GM19351 (cell line): ENCODE measurements at regions not wholly inside any gene's neighbourhood (a gene's known extent, or its start where the extent isn't known, plus 50 kb on each side); places are given as distances from the start of the nearest gene placed in this dataset.

ENCODE experiments used
- ATAC-seq: cut with Tn5 transposase; IDR thresholded peaks from one replicate; pipeline ENCODE4 v1.9.1; 2021; ENCODE audit warnings: mild to moderate bottlenecking, moderate library complexity; ENCODE audit not compliant: unreplicated experiment

GRCh38 chr15:92224843-92225242 is 168.8 kb upstream of the ST8SIA2 start:
- ATAC-seq = no peak

- peak; percentile 74 for ATAC-seq
These were observed 167.6 kb upstream of the ST8SIA2 start for GRCh38 chr15:92226020-92226612.

GRCh38 chr15:92228830-92229229 is 164.9 kb upstream of the ST8SIA2 start:
- ATAC-seq = no peak

GRCh38 chr15:92231461-92231860 is 162.2 kb upstream of the ST8SIA2 start:
- no peak for ATAC-seq

- ATAC-seq = no peak
These were observed 161.4 kb upstream of the ST8SIA2 start for GRCh38 chr15:92232317-92232716.

GRCh38 chr15:92232876-92233275 is 160.8 kb upstream of the ST8SIA2 start:
- ATAC-seq = no peak

GRCh38 chr15:92243227-92243626 is 150.5 kb upstream of the ST8SIA2 start:
- no peak for ATAC-seq

- ATAC-seq = peak; percentile 47
These were observed 149.0 kb upstream of the ST8SIA2 start for GRCh38 chr15:92244703-92245102.

- no peak for ATAC-seq
These were observed 145.9 kb upstream of the ST8SIA2 start for GRCh38 chr15:92247649-92248242.

GRCh38 chr15:92266796-92267685 is 126.6 kb upstream of the ST8SIA2 start:
- no peak for ATAC-seq

- ATAC-seq = no peak
These were observed 124.8 kb upstream of the ST8SIA2 start for GRCh38 chr15:92268900-92269299.

- no peak for ATAC-seq
These were observed 122.5 kb upstream of the ST8SIA2 start for GRCh38 chr15:92271179-92271578.

- no peak for ATAC-seq
These were observed 121.6 kb upstream of the ST8SIA2 start for GRCh38 chr15:92272106-92272505.

- no peak for ATAC-seq
These were observed 120.4 kb upstream of the ST8SIA2 start for GRCh38 chr15:92273286-92273685.

GRCh38 chr15:92273723-92274122 is 120.0 kb upstream of the ST8SIA2 start:
- no peak for ATAC-seq

- ATAC-seq = peak; percentile 67
These were observed 115.9 kb upstream of the ST8SIA2 start for GRCh38 chr15:92277776-92278175.

GRCh38 chr15:92283813-92284212 is 109.9 kb upstream of the ST8SIA2 start:
- ATAC-seq = no peak

GRCh38 chr15:92288755-92289154 is 104.9 kb upstream of the ST8SIA2 start:
- peak; percentile 92 for ATAC-seq

GRCh38 chr15:92289733-92290132 is 103.9 kb upstream of the ST8SIA2 start:
- ATAC-seq = no peak

- no peak for ATAC-seq
These were observed 103.2 kb upstream of the ST8SIA2 start for GRCh38 chr15:92290359-92290992.

GRCh38 chr15:92291900-92292299 is 101.8 kb upstream of the ST8SIA2 start:
- no peak for ATAC-seq
